Superior temporal gyrus (tissue), 1 donor: ENCODE measurements at regions not wholly inside any gene's neighbourhood (a gene's known extent, or its start where the extent isn't known, plus 50 kb on each side); places are given as distances from the start of the nearest gene placed in this dataset.
A peak's percentile ranks its signal among the peaks of the same experiment; 100 is the strongest.

Experiments
- DNase-seq: peaks from one replicate; pipeline ENCODE4 v3.0.0-alpha.2; 2016; ENCODE audit errors: extremely low spot score

DNA sequence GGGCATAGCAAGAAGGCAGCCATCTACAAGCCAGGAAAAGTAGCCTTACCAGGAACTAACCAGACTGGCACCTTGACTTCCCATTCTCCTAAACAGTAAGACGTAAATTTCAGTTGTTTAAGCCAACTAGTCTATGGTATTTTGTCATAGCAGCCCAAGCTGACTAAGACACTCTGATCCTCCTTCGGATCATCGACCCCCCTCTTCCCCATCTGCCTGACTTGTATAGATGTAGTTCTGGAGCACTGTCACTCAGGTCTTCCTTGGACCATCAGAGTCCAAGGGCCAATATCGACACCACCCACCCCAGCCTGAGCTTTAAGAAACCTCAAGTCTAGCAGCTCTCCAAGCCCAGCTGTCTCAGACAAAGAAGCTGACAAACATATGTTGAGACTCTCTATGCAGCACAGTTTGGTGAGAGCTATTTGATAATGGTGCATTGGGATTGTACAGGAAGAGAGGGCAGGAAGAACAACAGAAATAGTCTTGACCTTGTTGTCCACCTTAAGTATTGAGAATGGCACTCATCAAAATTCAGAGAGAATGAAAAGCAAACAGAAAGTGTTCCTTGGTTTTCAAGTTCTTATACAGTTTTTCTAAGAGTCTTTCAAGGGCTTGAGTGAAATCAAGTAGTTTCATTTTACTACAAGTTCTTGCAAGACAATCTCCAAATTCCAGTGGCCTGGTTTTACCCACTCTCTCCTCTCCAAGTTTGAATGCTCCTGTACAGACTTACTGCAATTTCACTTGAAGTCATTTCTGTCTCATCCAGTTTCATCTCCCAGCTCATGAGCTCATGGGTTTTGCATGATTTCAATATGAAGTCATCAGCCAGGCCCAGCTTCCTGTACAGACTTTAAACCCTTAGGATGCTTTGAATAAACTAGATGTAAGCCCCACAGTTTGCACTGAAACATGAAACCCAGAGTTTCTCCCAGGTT is 122.3 kb upstream of the RAI14 start:
- no peak for DNase-seq

DNA sequence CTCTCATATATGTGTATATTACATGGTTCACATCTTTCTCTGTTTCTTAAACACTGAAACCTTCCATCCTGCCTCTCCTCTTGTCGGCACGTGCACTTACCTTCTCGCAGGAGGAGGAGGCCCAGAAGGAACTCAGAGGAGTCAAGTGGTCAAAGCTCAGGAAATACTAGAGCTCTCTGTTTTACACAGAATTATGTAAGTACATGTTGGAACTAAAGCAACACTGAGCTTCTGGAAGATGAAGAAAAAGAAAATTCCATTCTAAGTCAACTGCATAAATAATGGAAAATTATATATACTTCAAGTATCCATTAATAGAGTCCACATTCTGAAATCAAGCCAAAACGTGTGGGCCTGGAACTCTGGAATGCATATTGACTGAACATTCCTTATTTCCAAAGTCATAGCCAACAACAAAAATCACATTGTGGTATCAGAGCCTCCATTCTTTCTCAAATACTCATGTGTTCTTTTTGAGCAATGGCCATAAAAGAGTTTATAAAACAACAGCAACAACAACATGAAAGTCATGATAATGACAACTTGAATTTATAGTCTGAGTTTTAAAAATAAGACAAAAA is 121.5 kb upstream of the RAI14 start:
- no peak for DNase-seq

DNA sequence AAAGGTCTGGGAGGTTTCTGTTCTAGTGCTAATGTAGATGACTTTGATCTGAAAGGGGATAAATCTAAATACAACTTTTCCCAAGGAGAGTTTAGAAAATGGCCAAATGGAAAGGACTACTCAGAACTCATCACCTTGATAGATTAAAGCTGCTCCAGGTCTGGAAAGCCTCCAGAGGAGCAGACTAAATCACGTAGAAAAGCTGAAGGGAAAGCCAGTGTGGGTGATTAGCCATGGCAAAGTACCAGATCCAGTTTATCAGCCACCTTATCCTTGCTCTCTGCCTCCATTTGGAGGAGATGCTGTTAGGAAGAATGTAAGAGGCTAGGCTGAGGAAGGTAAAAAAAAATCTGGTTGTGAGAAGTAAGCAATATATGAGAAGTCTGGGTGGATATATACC is 120.7 kb upstream of the RAI14 start:
- no peak for DNase-seq

DNA sequence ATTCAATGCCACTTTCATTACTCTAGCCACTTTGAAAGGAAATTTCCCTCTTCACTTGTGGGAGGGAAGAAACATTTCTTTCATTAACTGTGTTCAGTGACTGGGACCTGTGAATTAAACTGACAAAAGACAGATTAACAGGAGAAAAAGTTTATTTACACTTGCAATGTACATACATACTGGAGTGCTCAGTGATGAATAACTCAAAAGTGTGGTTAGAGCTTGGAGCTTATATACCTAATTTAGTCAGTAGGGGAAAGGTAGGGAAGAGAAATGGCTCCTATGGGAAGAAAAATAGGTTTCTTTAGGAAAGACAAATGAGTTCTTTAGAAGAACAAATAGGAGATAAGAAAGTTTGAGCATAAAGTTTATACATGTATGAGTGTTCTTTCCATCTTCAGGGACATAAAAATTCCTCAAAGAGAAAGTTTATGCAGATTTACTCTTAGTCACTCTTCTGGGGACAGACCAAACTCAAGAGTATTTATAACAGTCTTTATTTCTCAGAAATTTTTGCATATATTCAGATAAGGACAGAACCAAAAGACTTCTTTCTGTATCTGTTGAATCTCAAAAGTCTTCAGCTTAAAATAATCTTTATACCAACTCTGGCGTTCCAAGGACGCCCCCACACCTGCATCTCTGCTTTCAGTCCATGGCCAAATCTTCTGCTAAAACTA is 120.0 kb upstream of the RAI14 start:
- DNase-seq: no peak

- DNase-seq: no peak
Observed at GRCh38 chr5:34536699-34537098, 119.4 kb upstream of the RAI14 start.

- DNase-seq: no peak
Observed at GRCh38 chr5:34538026-34538672, 118.0 kb upstream of the RAI14 start.

DNA sequence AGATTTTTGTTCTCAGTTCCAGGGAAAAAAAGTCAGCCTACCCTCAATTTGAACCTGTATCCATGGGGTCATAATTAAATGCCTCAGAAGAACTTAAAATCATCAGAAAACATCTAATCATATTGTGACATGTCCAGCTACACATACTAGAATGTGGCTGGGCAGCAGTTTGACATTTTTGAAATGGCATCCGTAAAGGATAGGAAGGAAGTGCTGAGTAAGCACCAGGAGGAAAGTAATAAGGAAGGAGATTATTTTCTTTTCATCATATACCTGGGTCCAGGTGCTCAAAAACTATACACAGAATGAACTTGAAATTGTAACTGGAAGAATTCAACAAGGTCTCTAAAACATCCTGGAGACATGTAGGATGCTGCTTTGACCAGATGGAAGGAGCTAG is 116.9 kb upstream of the RAI14 start:
- DNase-seq: no peak

DNA sequence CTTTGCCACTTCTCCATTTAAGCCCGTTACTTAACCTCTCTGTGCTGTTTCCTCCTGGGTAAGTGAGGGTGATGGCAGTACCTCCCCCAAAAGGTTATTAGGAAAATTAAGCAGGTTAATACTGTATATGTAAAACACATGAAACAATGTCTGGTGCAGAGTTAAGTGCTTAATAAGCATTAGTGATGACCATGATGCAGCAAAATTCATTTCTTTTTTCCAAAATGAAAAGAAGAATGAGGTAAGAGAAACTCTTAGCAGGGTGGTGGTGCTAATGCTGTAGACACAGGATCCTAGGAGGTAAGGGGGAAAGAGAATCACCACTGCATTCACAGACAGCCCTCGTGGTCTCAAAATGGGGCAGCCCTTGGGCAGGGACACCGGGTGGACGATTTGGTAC is 115.1 kb upstream of the RAI14 start:
- no peak for DNase-seq

DNA sequence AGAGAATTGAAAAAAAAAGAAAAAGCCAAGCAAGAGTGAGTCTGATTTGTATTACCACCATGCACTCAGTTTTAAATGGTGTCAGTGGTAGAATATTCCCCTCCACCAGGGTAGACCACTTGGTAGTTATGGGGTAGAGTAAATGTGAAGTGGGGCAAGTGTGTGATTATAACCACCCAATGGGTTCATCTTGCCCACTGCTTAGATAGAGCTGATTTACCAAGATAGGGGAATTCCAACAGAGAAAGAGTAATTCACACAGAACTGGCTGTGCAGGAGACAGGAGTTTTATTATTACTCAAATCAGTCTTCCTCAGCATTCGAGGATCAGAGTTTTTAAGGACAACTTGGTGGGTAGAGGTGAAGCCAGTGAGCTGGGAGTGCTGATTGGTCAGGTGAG is 113.3 kb upstream of the RAI14 start:
- DNase-seq: no peak

- no peak for DNase-seq
Observed at GRCh38 chr5:34543687-34544086, 112.4 kb upstream of the RAI14 start.

DNA sequence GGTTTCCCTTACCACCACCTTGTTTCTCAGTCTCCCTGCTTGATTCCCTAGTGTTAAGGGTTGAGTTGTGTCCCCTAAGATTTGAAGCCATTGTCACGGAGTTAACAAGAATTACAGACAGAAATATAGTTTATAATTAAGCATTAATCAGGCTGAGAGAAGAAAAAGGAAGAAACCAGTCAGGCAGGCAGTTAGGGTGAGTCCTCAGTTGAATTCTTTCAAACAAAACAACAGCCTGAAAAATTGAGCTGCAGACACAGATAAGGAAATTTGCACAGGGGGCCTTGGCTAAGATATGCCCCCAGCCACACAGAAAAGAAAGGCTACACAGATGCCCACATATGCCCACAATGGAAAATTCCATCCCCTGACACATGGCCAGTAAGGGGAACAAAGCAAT is 111.7 kb upstream of the RAI14 start:
- DNase-seq: no peak

DNA sequence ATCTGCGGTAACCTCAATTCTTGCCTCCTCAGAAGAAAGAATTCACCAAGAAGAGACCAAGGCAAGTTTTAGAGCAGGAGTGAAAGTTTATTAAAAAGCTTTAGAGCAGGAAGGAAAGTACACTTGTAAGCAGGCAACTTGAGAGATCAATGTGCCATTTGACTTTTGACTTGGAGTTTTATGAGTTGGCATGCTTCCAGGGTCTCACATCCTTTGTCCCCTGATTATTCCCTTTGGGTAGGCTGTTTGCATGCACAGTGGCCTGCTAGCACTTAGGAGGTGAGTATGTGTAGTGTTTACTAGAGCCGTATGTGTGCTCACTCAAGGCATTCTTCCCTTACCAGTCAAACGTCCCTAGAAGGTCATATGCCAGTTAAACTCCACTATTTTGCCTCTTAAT is 111.0 kb upstream of the RAI14 start:
- no peak for DNase-seq

GRCh38 chr5:34545626-34546025 is 110.5 kb upstream of the RAI14 start:
- no peak for DNase-seq

GRCh38 chr5:34547300-34548085 is 108.6 kb upstream of the RAI14 start:
- DNase-seq: no peak

DNA sequence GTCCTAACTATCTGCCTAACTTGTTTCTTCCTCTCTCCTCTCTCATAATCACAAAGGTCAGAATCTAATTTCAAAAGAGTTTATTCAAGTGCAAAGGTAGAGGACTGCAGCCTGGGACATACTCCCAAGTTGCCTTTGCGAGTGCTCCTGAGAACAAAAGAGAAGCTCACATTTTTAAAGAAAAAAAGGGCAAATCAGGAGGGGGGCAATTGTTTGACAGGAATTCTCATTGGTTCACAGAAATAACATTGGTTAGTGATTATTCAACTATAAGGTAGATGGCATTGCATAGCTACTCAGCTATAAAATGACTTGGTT is 108.1 kb upstream of the RAI14 start:
- no peak for DNase-seq

DNA sequence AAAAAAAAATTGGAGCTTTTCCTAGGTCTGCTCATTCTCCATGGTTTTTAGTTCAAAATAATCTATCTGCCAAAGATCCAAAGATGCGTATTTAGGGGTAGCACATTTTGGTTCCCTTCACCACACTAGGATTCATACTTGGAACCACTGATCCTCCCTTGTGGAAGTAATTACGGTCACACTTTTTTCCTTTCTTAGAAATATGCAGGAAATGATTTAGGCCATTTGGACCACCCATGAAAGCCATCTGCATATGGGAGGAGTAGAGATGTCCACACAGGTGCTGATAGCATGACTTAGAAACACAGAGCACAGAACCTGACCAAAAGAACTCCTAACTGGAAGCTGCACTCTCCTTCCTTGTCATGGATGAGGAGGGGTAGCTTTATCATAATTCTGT is 105.9 kb upstream of the RAI14 start:
- DNase-seq: no peak

- DNase-seq: no peak
Observed at GRCh38 chr5:34550964-34551363, 105.2 kb upstream of the RAI14 start.

DNA sequence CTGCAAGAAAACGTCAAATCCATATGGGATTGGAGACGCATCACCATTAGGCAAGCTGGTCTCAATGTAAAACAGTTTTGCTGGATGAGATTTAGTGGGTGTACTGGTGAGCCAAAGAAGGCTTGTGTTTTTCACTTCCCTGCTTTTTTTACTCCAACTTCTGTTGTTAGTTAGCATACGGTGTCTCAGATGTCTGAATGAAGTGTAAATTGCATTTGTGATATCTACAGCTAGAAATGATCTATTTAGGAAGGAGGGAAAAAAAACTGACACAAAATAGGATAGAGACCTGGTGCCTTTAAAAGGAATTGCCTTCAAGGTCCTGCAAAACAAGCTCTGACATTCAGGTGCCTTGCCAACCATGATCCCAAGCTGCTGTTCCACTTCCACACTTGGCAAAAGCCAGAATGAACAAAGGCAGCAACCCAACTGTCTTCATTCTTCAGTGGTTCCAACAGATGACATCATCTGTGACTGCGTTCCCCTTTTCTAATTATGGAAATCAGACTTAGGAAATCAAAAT is 104.2 kb upstream of the RAI14 start:
- DNase-seq: peak; percentile 60

GRCh38 chr5:34552686-34553085 is 103.4 kb upstream of the RAI14 start:
- no peak for DNase-seq

DNA sequence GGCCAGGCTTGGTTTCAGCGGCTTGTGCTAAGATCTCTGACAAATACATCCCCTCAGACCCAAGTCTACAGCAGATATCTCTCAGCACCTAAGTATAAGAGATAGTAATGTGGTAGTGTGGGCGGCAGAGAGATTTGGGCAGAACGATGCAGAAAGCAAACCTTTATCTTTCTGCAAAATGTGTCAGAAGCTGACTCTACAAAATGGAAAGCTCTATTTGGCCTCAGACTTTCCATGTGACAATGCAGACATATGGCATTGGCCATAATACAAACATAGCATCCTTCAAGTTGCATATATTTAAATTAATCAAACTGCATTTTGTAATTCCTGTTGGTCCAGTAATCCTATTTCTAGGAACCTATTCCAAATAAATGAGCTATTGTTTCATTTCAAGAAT is 102.5 kb upstream of the RAI14 start:
- peak; percentile 60 for DNase-seq

- DNase-seq: no peak
Observed at GRCh38 chr5:34554641-34555040, 101.5 kb upstream of the RAI14 start.
